ENCODE measurements at regions not wholly inside any gene's neighbourhood (a gene's known extent, or its start where the extent isn't known, plus 50 kb on each side); places are given as distances from the start of the nearest gene placed in this dataset.
A peak's percentile ranks its signal among the peaks of the same experiment; 100 is the strongest.
"Not testable (repeated sequence)": the region's sequence is repeated elsewhere in the genome, so short reads cannot be mapped to it uniquely, and the experiment has no call there.

GRCh38 chr11:64428693-64429092, 69.7 kb downstream of the RPS6KA4 start:
- no peak for DNase-seq (ENCODE audit: low read depth)

GRCh38 chr11:64429970-64430369, 71.0 kb downstream of the RPS6KA4 start:
- DNase-seq (ENCODE audit: low read depth), result no peak

GRCh38 chr11:64430645-64431044, 71.7 kb downstream of the RPS6KA4 start:
- DNase-seq (ENCODE audit: low read depth), result no peak

GRCh38 chr11:64436000-64436399, 77.0 kb downstream of the RPS6KA4 start:
- DNase-seq (ENCODE audit: low read depth), result no peak

GRCh38 chr11:64437426-64437825, 78.5 kb downstream of the RPS6KA4 start:
- no peak for DNase-seq (ENCODE audit: low read depth)

GRCh38 chr11:64438986-64439771, 80.2 kb downstream of the RPS6KA4 start:
- DNase-seq (ENCODE audit: low read depth), result no peak

GRCh38 chr11:64439772-64440491, 81.0 kb downstream of the RPS6KA4 start:
- DNase-seq (ENCODE audit: low read depth), result not testable (repeated sequence)

- no peak for DNase-seq (ENCODE audit: low read depth)
These were observed 82.2 kb downstream of the RPS6KA4 start for GRCh38 chr11:64441127-64441526.

- no peak for DNase-seq (ENCODE audit: low read depth)
These were observed 84.0 kb downstream of the RPS6KA4 start for GRCh38 chr11:64443001-64443400.

GRCh38 chr11:64444838-64445441, 86.0 kb downstream of the RPS6KA4 start:
- DNase-seq (ENCODE audit: low read depth), result no peak

- no peak for DNase-seq (ENCODE audit: low read depth)
These were observed 86.7 kb downstream of the RPS6KA4 start for GRCh38 chr11:64445651-64446050.

GRCh38 chr11:64447831-64448598, 89.1 kb downstream of the RPS6KA4 start:
- peak; percentile 9 for DNase-seq (ENCODE audit: low read depth)

GRCh38 chr11:64448599-64449380, 89.8 kb downstream of the RPS6KA4 start:
- peak; percentile 11 for DNase-seq (ENCODE audit: low read depth)

GRCh38 chr11:64449381-64450167, 90.6 kb downstream of the RPS6KA4 start:
- DNase-seq (ENCODE audit: low read depth), result no peak

GRCh38 chr11:64450168-64450560, 91.2 kb downstream of the RPS6KA4 start:
- DNase-seq (ENCODE audit: low read depth), result no peak

GRCh38 chr11:64451856-64452255, 92.9 kb downstream of the RPS6KA4 start:
- DNase-seq (ENCODE audit: low read depth), result no peak

- no peak for DNase-seq (ENCODE audit: low read depth)
These were observed 94.5 kb downstream of the RPS6KA4 start for GRCh38 chr11:64453466-64453865.

- no peak for DNase-seq (ENCODE audit: low read depth)
These were observed 96.7 kb downstream of the RPS6KA4 start for GRCh38 chr11:64455456-64456261.

- DNase-seq (ENCODE audit: low read depth), result no peak
These were observed 97.8 kb downstream of the RPS6KA4 start for GRCh38 chr11:64456509-64457320.
